ENCODE measurements at regions not wholly inside any gene's neighbourhood (a gene's known extent, or its start where the extent isn't known, plus 50 kb on each side); places are given as distances from the start of the nearest gene placed in this dataset.

- no peak for DNase-seq (ENCODE audit: low read depth)
- no peak for TF ChIP-seq CTCF (conservative IDR thresholded peaks at IDR 0.05; ENCODE audit: low read depth, low read length)
- H3K4me3 ChIP-seq (ENCODE audit: low read depth, low read length): no peak overlapping the region
These were observed 981.7 kb downstream of the REEP3 start for GRCh38 chr10:64502936-64503335.

GRCh38 chr10:64503429-64503828 lies 982.2 kb downstream of the REEP3 start:
- no peak for TF ChIP-seq CTCF (conservative IDR thresholded peaks at IDR 0.05; ENCODE audit: low read depth, low read length)
- DNase-seq (ENCODE audit: low read depth): no peak
- H3K4me3 ChIP-seq (ENCODE audit: low read depth, low read length): no peak overlapping the region

- TF ChIP-seq CTCF (conservative IDR thresholded peaks at IDR 0.05; ENCODE audit: low read depth, low read length): no peak
- H3K4me3 ChIP-seq (ENCODE audit: low read depth, low read length): no peak overlapping the region
- no peak for DNase-seq (ENCODE audit: low read depth)
These were observed 984.3 kb downstream of the REEP3 start for GRCh38 chr10:64505501-64505900.

GRCh38 chr10:64506963-64507362 lies 985.8 kb downstream of the REEP3 start:
- no peak for TF ChIP-seq CTCF (conservative IDR thresholded peaks at IDR 0.05; ENCODE audit: low read depth, low read length)
- no peak for DNase-seq (ENCODE audit: low read depth)
- no peak overlapping the region for H3K4me3 ChIP-seq (ENCODE audit: low read depth, low read length)

DNA sequence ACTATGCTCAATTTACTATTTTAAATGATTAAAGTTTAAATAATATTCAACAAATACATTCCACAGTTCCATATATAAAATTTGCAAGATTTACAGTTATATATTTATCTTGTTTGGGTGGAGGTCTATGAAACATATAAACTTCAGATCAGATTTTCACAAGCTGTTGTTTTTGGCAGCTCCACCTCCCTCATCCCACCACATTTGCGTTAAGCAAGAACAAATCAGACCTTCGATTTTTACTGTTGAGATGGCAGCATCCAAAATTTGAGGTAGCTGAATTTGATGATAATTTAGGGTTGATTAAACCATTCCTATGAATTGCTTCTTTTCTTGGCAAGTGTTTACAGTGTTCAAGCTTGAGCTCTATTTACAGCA lies 986.4 kb downstream of the REEP3 start:
- DNase-seq (ENCODE audit: low read depth): no peak
- H3K4me3 ChIP-seq (ENCODE audit: low read depth, low read length): no peak overlapping the region
- TF ChIP-seq CTCF (conservative IDR thresholded peaks at IDR 0.05; ENCODE audit: low read depth, low read length): no peak

DNA sequence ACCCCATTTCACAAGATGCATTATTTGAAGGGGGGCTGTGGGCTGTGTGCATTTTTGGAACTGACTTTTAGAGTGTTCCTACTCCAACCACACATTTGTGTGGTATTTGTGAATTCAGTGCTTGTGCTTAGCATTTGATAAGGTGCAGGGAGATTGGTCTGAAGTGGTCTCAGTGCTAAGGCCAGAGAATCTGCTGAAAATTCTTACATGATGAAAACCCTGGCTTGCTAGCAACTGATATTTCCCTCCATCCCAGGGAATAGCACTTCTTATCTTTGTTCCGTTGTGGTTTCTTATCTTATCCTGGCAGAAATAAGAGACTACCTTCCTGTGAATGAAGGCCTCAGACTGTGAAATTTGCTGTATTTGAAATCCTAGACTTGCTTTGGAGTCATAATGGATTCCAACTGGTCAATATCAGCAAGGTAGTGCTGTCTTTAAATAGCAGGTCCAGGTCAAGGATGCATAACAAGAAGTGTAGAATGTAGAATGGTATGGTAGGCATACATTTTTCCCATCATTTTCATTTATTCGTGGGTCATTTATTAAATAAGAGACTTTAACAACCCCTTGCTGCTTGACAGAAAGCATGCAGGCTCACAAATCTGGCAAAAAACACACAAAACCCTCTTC lies 986.9 kb downstream of the REEP3 start:
- no peak overlapping the region for H3K4me3 ChIP-seq (ENCODE audit: low read depth, low read length)
- TF ChIP-seq CTCF (conservative IDR thresholded peaks at IDR 0.05; ENCODE audit: low read depth, low read length): no peak
- no peak for DNase-seq (ENCODE audit: low read depth)

- no peak overlapping the region for H3K4me3 ChIP-seq (ENCODE audit: low read depth, low read length)
- no peak for DNase-seq (ENCODE audit: low read depth)
- no peak for TF ChIP-seq CTCF (conservative IDR thresholded peaks at IDR 0.05; ENCODE audit: low read depth, low read length)
These were observed 994.9 kb downstream of the REEP3 start for GRCh38 chr10:64515970-64516699.

All from epithelial cell of proximal tubule (primary cell).